ENCODE measurements at regions not wholly inside any gene's neighbourhood (a gene's known extent, or its start where the extent isn't known, plus 50 kb on each side); places are given as distances from the start of the nearest gene placed in this dataset.

- TF ChIP-seq, protein P1, sequence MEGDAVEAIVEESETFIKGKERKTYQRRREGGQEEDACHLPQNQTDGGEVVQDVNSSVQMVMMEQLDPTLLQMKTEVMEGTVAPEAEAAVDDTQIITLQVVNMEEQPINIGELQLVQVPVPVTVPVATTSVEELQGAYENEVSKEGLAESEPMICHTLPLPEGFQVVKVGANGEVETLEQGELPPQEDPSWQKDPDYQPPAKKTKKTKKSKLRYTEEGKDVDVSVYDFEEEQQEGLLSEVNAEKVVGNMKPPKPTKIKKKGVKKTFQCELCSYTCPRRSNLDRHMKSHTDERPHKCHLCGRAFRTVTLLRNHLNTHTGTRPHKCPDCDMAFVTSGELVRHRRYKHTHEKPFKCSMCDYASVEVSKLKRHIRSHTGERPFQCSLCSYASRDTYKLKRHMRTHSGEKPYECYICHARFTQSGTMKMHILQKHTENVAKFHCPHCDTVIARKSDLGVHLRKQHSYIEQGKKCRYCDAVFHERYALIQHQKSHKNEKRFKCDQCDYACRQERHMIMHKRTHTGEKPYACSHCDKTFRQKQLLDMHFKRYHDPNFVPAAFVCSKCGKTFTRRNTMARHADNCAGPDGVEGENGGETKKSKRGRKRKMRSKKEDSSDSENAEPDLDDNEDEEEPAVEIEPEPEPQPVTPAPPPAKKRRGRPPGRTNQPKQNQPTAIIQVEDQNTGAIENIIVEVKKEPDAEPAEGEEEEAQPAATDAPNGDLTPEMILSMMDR (IDR thresholded peaks at IDR 0.05; ENCODE audit: low read length), result no peak
- TF ChIP-seq EZH2 (IDR thresholded peaks at IDR 0.05; ENCODE audit: borderline replicate concordance, low read length), result no peak
Measured at GRCh38 chr2:16072638-16073290, 132.4 kb downstream of the MYCN start.
